SK-N-SH (cell line): ENCODE measurements at regions not wholly inside any gene's neighbourhood (a gene's known extent, or its start where the extent isn't known, plus 50 kb on each side); places are given as distances from the start of the nearest gene placed in this dataset.

ENCODE experiments used
- CTCF ChIA-PET: fragments of 300-600, 350-600 bp; formaldehyde crosslinking; extraction: SDS; loops from one replicate; lab custom pipeline; 2021; lab: Yijun Ruan, JAX
- POLR2A ChIA-PET: fragments of 350-600 bp; sonication (Branson Sonifier 250); formaldehyde crosslinking; extraction: SDS; loops from one replicate; lab custom pipeline; 2020; ENCODE audit warnings: antibody characterized with exemption, inconsistent platforms; lab: Yijun Ruan, JAX
- DNase-seq: peaks from one replicate; pipeline ENCODE4 v3.0.0; 2012
- H2AFZ ChIP-seq: fragments of 200-600 bp; sonication (generic); 2 replicates; pipeline ENCODE4 v1.8.1; 2016; ENCODE audit warnings: antibody characterized with exemption, mild to moderate bottlenecking, low read depth
- H3F3A ChIP-seq: fragments of 200-600 bp; sonication (generic); replicated peaks from 2 replicates; pipeline ENCODE3; 2016; ENCODE audit warnings: antibody characterized with exemption, mild to moderate bottlenecking; ENCODE audit not compliant: insufficient read depth
- H3K27ac ChIP-seq, 2 experiments: fragments of 200-500 bp in 1 of 2; fragments of 200-600 bp in 1 of 2; sonication (Bioruptor generic) in 1 of 2; sonication (generic), shearing (Covaris generic) in 1 of 2; 2 replicates each; pipeline versions ENCODE4 v1.5.1 to v1.6.1; 2014 to 2016; ENCODE audit warnings: low read depth in 2 of 2, inconsistent platforms in 1 of 2, low read length in 1 of 2, mild to moderate bottlenecking in 1 of 2, mixed read lengths in 1 of 2
- H3K27me3 ChIP-seq: fragments of 200-600 bp; sonication (generic), shearing (Covaris generic); 2 replicates; pipeline ENCODE4 v1.6.1; 2016; ENCODE audit warnings: mixed run types; ENCODE audit not compliant: insufficient read depth
- H3K36me3 ChIP-seq, 2 experiments: fragments of 200-500 bp in 1 of 2; fragments of 200-600 bp in 1 of 2; sonication (Bioruptor generic) in 1 of 2; sonication (generic) in 1 of 2; replicated peaks in 1 of 2; 2 replicates each; pipeline versions ENCODE3 to v1.5.1; 2014 to 2016; ENCODE audit warnings: low read length in 1 of 2, mild to moderate bottlenecking in 1 of 2; ENCODE audit not compliant: insufficient read depth in 2 of 2, control insufficient read depth in 1 of 2
- H3K4me1 ChIP-seq, 2 experiments: fragments of 200-500 bp in 1 of 2; fragments of 200-600 bp in 1 of 2; sonication (Bioruptor generic) in 1 of 2; sonication (generic), shearing (Covaris generic) in 1 of 2; 2 replicates each; pipeline versions ENCODE4 v1.5.1 to v1.6.1; 2014 to 2016; ENCODE audit warnings: low read depth in 1 of 2, low read length in 1 of 2, mixed run types in 1 of 2; ENCODE audit not compliant: insufficient read depth in 2 of 2, control insufficient read depth in 1 of 2
- H3K4me2 ChIP-seq: fragments of 200-600 bp; sonication (generic), shearing (Covaris generic); 2 replicates; pipeline ENCODE4 v1.6.1; 2017; ENCODE audit warnings: mixed run types
- H3K4me3 ChIP-seq, 2 experiments: fragments of 200-500 bp in 1 of 2; fragments of 200-600 bp in 1 of 2; sonication (Bioruptor generic) in 1 of 2; sonication (generic), shearing (Covaris generic) in 1 of 2; 2 replicates each; pipeline versions ENCODE4 v1.5.1 to v1.8.1; 2014 to 2016; ENCODE audit warnings: low read depth in 2 of 2, inconsistent platforms in 1 of 2, low read length in 1 of 2, mild to moderate bottlenecking in 1 of 2, mixed read lengths in 1 of 2, moderate library complexity in 1 of 2
- H3K79me2 ChIP-seq: fragments of 200-600 bp; sonication (generic); 2 replicates; pipeline ENCODE4 v1.8.1; 2017; ENCODE audit warnings: mild to moderate bottlenecking; ENCODE audit not compliant: insufficient read depth
- H3K9ac ChIP-seq: fragments of 200-600 bp; sonication (generic); 2 replicates; pipeline ENCODE4 v1.6.1; 2017; ENCODE audit warnings: mixed run types
- H3K9me2 ChIP-seq: fragments of 200-600 bp; sonication (generic); 2 replicates; pipeline ENCODE4 v1.6.1; 2017; ENCODE audit warnings: mixed run types
- H3K9me3 ChIP-seq: fragments of 200-600 bp; sonication (generic); 2 replicates; pipeline ENCODE4 v1.6.1; 2017; ENCODE audit warnings: mixed run types, mild to moderate bottlenecking, moderate library complexity
- H4K20me1 ChIP-seq: fragments of 200-600 bp; sonication (generic); 2 replicates; pipeline ENCODE4 v1.6.1; 2017; ENCODE audit warnings: mild to moderate bottlenecking, mixed run types; ENCODE audit not compliant: insufficient read depth
- CHD2 ChIP-seq: fragments of 150-350 bp; IDR thresholded peaks from 2 replicates; pipeline ENCODE4 v1.6.1; 2018; ENCODE audit warnings: low read length; ENCODE audit not compliant: partially characterized antibody
- ELF1 ChIP-seq: IDR thresholded peaks from 2 replicates; pipeline ENCODE4 v1.4.0; 2012
- FOXJ3 ChIP-seq: sonication (generic); formaldehyde crosslinking; IDR thresholded peaks from 2 replicates; pipeline ENCODE4 v1.5.1; 2020; ENCODE audit warnings: mild to moderate bottlenecking, missing genetic modification reagents
- FOXM1 ChIP-seq: IDR thresholded peaks from 2 replicates; pipeline ENCODE4 v1.4.0; 2012; ENCODE audit warnings: low read depth, mild to moderate bottlenecking
- JUND ChIP-seq: IDR thresholded peaks from 2 replicates; pipeline ENCODE4 v1.4.0; 2012
- POLR2AphosphoS5 ChIP-seq: IDR thresholded peaks from 2 replicates; pipeline ENCODE4 v1.6.1; 2012; ENCODE audit warnings: low read depth, low read length
- RFX5 ChIP-seq: IDR thresholded peaks from 2 replicates; pipeline ENCODE4 v1.6.1; 2012; ENCODE audit warnings: mild to moderate bottlenecking, improper control_type of control experiment, low read length
- SIN3A ChIP-seq: IDR thresholded peaks from 2 replicates; pipeline ENCODE4 v1.6.1; 2012; ENCODE audit warnings: low read depth, mild to moderate bottlenecking, low read length, moderate library complexity, borderline replicate concordance
- TAF1 ChIP-seq: IDR thresholded peaks from 2 replicates; pipeline ENCODE4 v1.6.1; 2012; ENCODE audit warnings: low read depth, mild to moderate bottlenecking, low read length, moderate library complexity, borderline replicate concordance
- TEAD4 ChIP-seq: IDR thresholded peaks from 2 replicates; pipeline ENCODE4 v1.4.0; 2012; ENCODE audit warnings: mild to moderate bottlenecking, borderline replicate concordance; ENCODE audit not compliant: insufficient read depth
- USF1 ChIP-seq: IDR thresholded peaks from 2 replicates; pipeline ENCODE4 v1.4.0; 2012; ENCODE audit warnings: low read depth, borderline replicate concordance
- WGBS: methylation state at CpG from one replicate; pipeline ENCODE4 v1.1.6; 2017; ENCODE audit warnings: low lambda C conversion rate; 5-methylcytosine and 5-hydroxymethylcytosine counted together
- TF ChIP-seq, protein P1 (sequence below): IDR thresholded peaks from 2 replicates; pipeline ENCODE4 v1.6.1; 2012; ENCODE audit warnings: mild to moderate bottlenecking, low read depth, low read length, moderate library complexity
- TF ChIP-seq, protein P2 (sequence below): IDR thresholded peaks from 2 replicates; pipeline ENCODE4; 2012

GRCh38 chr9:28215536-28216299, 642.4 kb upstream of the C9orf72 start (continued):
- TF ChIP-seq USF1: no peak
- no peak for TF ChIP-seq SIN3A
- TF ChIP-seq, all 33 proteins: peak for 0

GRCh38 chr9:28232686-28233085, 659.4 kb upstream of the C9orf72 start:
- ChIA-PET POLR2A (no interaction called here), CTCF (no interaction called here)
- no peaks in the 10 kb centered on the region for H3K4me1 ChIP-seq
- H3K27me3 ChIP-seq: no peaks in the 10 kb centered on the region
- H4K20me1 ChIP-seq: no peaks in the 10 kb centered on the region
- no peak overlapping the region for H3K27ac ChIP-seq
- no peaks in the 10 kb centered on the region for H3K9me2 ChIP-seq
- no peak for TF ChIP-seq POLR2AphosphoS5
- no peak for TF ChIP-seq JUND
- no peak for TF ChIP-seq RFX5
- 91% methylated on average over 1 of the region's 1 CpG for WGBS
- H3F3A ChIP-seq: peaks cover 17% of the 10 kb centered on the region
- H3K4me2 ChIP-seq: no peak overlapping the region
- H2AFZ ChIP-seq: no peak overlapping the region
- peaks cover 0 to 6% of the 10 kb centered on the region in 2 experiments for H3K36me3 ChIP-seq
- no peak overlapping the region for H3K4me3 ChIP-seq
- H3K9me3 ChIP-seq: no peaks in the 10 kb centered on the region
- H3K79me2 ChIP-seq: no peaks in the 10 kb centered on the region
- no peak for DNase-seq
- H3K9ac ChIP-seq: no peak overlapping the region

DNA sequence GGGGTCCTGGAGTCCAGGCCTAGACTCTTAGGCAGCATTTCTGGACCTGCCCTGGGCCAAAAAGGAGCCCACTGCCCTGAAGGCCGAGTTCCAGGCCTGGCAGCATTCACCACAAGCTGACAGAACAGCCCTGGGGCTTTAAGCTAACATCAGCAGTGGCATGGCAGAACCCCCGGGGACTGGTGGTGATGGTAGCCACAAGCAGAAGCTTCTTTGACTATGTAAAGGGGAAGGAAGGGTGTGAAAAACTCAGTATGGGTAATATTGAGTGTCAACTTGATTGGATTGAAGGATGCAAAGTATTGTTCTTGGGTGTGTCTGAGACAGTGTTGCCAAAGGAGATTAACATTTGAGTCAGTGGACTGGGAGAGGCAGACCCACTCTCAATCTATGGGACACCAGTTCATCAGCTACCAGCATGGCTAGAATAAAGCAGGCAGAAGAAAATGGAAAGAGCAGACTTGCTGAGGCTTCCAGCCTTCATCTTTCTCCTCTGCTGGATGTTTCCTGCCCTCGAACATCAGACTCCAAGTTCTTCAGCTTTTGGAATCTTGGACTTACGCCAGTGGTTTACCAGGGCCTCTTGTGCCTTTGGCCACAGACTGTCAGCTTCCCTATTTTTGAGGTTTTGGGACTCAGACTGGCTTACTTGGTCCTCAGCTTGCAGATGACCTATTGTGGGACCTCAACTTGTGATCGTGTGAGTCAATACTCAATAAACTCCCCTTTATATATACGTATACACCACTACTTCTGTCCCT, 661.0 kb upstream of the C9orf72 start:
- H3K27ac ChIP-seq: peak overlapping the region in 1 of 2 experiments; percentile 57; a peak in 2 of 4 replicates

More for the DNA sequence above, 661.0 kb upstream of the C9orf72 start:
- no peak for DNase-seq
- H3K9me2 ChIP-seq: no peaks in the 10 kb centered on the region
- no peak overlapping the region for H3K4me3 ChIP-seq
- H2AFZ ChIP-seq: no peak overlapping the region
- H3K36me3 ChIP-seq: peaks cover 0 to 6% of the 10 kb centered on the region in 2 experiments
- H3K9ac ChIP-seq: no peak overlapping the region
- 72% methylated on average over 6 of the region's 6 CpGs for WGBS
- ChIA-PET POLR2A (no interaction called here), CTCF (no interaction called here)
- no peak for TF ChIP-seq FOXM1
- TF ChIP-seq ELF1: no peak
- no peak for TF ChIP-seq SIN3A
- no peak for TF ChIP-seq FOXJ3 (CRISPR knock-in tag)
- TF ChIP-seq, protein P1, sequence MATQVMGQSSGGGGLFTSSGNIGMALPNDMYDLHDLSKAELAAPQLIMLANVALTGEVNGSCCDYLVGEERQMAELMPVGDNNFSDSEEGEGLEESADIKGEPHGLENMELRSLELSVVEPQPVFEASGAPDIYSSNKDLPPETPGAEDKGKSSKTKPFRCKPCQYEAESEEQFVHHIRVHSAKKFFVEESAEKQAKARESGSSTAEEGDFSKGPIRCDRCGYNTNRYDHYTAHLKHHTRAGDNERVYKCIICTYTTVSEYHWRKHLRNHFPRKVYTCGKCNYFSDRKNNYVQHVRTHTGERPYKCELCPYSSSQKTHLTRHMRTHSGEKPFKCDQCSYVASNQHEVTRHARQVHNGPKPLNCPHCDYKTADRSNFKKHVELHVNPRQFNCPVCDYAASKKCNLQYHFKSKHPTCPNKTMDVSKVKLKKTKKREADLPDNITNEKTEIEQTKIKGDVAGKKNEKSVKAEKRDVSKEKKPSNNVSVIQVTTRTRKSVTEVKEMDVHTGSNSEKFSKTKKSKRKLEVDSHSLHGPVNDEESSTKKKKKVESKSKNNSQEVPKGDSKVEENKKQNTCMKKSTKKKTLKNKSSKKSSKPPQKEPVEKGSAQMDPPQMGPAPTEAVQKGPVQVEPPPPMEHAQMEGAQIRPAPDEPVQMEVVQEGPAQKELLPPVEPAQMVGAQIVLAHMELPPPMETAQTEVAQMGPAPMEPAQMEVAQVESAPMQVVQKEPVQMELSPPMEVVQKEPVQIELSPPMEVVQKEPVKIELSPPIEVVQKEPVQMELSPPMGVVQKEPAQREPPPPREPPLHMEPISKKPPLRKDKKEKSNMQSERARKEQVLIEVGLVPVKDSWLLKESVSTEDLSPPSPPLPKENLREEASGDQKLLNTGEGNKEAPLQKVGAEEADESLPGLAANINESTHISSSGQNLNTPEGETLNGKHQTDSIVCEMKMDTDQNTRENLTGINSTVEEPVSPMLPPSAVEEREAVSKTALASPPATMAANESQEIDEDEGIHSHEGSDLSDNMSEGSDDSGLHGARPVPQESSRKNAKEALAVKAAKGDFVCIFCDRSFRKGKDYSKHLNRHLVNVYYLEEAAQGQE: no peak
- TF ChIP-seq, protein P2, sequence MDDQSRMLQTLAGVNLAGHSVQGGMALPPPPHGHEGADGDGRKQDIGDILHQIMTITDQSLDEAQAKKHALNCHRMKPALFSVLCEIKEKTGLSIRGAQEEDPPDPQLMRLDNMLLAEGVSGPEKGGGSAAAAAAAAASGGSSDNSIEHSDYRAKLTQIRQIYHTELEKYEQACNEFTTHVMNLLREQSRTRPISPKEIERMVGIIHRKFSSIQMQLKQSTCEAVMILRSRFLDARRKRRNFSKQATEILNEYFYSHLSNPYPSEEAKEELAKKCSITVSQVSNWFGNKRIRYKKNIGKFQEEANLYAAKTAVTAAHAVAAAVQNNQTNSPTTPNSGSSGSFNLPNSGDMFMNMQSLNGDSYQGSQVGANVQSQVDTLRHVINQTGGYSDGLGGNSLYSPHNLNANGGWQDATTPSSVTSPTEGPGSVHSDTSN: no peak
- no peak for TF ChIP-seq JUND
- TF ChIP-seq CHD2: no peak
- TF ChIP-seq TAF1: no peak
- no peak for TF ChIP-seq TEAD4
- peaks cover 17% of the 10 kb centered on the region for H3F3A ChIP-seq
- H4K20me1 ChIP-seq: no peaks in the 10 kb centered on the region
- H3K9me3 ChIP-seq: no peaks in the 10 kb centered on the region
- H3K27me3 ChIP-seq: no peaks in the 10 kb centered on the region
- no peaks in the 10 kb centered on the region for H3K4me1 ChIP-seq
- H3K4me2 ChIP-seq: 0 out of 2 replicates have a peak overlapping the region, but pooled peaks have one; percentile 10
- no peaks in the 10 kb centered on the region for H3K79me2 ChIP-seq
